ENCODE measurements at regions not wholly inside any gene's neighbourhood (a gene's known extent, or its start where the extent isn't known, plus 50 kb on each side); places are given as distances from the start of the nearest gene placed in this dataset.

GRCh38 chr11:70769521-70769920 is 371.2 kb downstream of the CTTN start:
- no peak for TF ChIP-seq CTCF (IDR thresholded peaks at IDR 0.05; ENCODE audit: poor library complexity)
- TF ChIP-seq EZH2phosphoT487 (IDR thresholded peaks at IDR 0.05; ENCODE audit: low read depth, severe bottlenecking, unreplicated experiment), result no peak
